GM19468 (cell line): ENCODE measurements at regions not wholly inside any gene's neighbourhood (a gene's known extent, or its start where the extent isn't known, plus 50 kb on each side); places are given as distances from the start of the nearest gene placed in this dataset.
A peak's percentile ranks its signal among the peaks of the same experiment; 100 is the strongest.

ENCODE experiments used
- ATAC-seq: cut with Tn5 transposase; IDR thresholded peaks from one replicate; pipeline ENCODE4 v1.9.1; 2021; ENCODE audit warnings: mild to moderate bottlenecking, moderate library complexity, moderate number of reproducible peaks; ENCODE audit not compliant: unreplicated experiment; ENCODE audit errors: extremely low read depth

DNA sequence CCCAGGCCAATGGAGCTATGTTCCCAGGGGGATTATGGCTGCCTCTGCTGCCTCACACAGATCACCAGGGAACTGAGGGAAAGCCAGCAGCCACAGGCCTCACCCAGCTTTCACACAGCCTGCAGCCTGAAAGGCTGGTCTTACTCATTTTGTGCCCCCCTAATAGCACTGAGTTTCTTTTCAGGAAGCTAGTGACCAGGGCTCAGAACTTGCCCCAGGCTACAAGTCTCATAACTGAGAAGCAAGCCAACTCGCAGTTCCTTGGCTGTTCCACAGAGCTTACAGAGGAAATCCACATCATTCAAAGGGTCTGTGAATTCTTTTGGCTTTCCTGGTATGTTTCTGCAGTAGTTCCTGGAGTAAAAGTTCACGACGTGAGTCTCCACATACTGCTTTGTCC lies 524.8 kb upstream of the GJE1 start:
- ATAC-seq = no peak

DNA sequence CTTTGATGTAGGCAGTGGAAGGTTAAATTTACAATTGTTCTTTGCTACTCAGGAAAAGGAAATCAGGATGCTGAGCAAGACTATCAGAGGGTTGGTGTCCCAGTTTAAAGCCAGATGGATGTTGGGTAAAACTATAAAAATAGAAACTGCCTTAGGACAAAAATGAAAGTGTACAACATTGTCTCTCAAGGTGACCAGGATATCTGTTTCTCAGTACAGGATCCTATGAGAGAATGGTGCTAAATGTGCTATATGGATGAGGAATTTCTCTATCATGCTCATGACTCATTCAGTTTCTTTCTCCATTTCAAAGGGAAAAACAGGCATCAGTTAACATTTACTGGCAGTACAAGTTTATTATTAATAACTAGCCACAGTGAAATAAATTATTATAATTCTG lies 534.2 kb upstream of the GJE1 start:
- no peak for ATAC-seq

DNA sequence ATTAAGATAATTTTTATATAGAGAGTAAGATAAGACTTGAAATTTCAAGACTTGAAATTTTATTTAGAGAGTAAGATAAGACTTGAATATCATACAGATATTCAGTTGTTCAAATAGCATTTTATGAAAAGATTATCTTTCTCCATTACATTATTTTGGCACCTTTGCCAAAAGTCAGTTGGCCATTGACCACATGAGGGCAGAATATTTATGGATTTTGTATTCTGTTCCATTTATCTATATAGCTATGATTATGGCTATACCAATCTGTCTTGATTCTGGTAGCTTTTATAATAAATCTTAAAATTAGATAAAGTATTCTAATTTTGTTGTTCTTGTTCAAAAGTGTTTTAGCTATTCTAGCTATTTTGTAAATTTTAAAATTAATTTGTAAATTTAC lies 537.9 kb upstream of the GJE1 start:
- no peak for ATAC-seq

DNA sequence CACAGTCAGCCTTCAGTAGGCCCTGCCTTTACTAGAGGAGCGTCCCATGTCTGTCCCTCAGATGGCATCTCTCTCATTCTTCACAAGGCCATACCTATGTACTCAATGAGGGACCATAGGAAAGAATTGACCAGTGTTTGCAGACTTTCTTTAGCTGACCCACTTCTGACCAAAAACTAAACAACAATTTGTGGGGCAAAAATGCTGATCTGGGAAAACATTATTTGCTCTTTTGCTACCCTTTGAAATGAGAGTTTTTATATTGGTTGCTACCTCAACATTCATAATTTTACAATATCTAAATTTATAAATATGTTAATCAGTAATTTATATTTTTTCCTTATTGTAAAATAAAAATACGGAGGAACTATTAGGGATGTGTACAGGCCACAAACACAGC lies 539.4 kb upstream of the GJE1 start:
- no peak for ATAC-seq

DNA sequence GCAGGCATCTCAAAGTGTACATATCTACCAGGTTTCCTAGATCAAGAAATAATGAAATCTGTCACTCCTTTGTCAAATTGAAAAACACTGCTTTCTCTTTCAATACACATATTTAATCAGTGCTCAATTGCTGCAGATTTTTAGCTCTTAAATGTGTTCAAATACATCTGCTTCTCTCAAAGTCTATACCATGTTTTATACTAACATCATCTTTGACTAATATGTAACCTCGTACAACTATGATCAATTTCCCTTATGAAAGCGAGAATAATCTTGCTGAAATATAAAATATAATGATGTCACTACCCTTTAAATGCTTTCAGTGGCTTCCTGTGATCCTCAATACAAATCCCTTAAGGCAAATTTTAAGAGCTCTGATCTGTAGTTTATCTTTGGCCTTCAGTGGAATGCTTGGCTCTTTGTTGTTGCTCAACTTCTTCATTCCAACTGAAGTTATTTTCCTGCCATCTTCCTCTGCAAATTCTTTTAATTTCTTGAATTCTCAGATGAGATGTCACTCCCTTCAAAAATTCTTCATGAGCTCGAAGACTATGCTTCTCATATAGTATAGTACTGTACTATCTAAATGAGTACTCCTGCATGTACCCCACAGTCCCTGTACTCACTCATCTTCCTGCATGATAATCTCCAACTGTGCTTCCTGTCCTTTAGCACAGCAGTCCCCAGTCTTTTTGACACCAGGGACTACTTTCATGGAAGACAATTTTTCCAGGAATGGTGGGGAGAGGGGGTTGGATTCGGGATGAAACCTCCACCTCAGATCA lies 545.1 kb upstream of the GJE1 start:
- no peak for ATAC-seq

DNA sequence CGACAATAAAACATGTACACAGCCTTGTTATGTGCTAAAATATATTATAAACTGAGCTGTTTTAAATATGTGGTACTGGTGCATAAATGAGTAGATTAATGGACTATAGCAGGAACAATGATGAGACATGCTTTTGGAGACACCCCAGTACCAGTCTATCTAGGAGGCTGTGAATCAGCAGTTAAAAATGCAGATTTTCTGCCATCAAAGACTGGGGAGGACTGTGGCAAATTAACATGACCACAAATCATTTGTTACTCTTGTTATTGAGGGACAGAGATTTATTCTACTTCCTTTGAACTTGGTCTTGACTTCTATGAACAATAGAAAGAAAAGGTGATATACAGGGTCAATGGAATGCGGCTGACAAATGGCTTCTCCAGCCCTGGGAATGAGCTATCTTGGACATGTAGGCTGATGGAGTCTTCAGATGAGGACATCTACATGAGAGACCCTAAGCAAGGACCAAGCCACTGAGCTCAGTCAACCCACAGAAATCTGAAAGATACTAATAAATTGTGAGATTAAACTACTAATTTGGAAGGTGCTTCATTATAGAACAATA lies 551.7 kb upstream of the GJE1 start:
- ATAC-seq = no peak

DNA sequence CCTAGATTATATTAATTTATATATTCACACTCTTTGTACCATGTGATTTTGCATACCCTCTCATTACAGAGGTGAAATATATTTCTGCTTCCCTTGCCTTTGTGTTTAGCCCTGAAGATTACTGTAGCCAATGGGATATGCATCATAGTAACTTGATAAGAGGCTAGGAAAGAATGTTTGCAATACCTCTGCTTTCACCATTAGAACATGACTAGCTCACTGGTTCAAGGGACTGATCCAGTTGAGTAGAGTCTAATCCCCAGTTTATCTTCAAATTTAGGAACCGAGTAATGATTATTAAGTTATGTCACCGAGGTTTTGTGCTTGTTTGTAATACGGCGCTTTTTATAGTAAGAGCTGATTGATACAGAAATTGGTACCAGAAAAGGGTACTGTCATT lies 552.6 kb upstream of the GJE1 start:
- no peak for ATAC-seq

DNA sequence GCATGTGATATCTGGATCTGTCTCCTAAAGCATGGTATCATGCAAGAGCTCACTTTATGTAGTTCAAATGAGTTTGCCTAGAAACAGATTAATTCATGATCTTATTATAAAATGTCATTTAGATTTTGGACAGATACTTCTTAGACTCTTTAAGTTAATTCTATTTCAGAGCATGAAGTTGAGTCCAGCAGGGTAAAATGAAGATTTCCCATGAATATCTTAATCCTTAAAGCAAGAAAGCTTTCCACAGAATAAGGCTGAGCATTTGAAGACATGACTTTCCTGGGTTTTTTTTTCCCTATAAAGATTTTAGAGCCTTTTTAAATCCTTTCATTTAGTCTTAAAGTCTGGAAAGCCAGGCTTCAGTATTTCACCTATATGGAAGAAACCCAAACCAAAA lies 556.0 kb upstream of the GJE1 start:
- ATAC-seq = no peak

DNA sequence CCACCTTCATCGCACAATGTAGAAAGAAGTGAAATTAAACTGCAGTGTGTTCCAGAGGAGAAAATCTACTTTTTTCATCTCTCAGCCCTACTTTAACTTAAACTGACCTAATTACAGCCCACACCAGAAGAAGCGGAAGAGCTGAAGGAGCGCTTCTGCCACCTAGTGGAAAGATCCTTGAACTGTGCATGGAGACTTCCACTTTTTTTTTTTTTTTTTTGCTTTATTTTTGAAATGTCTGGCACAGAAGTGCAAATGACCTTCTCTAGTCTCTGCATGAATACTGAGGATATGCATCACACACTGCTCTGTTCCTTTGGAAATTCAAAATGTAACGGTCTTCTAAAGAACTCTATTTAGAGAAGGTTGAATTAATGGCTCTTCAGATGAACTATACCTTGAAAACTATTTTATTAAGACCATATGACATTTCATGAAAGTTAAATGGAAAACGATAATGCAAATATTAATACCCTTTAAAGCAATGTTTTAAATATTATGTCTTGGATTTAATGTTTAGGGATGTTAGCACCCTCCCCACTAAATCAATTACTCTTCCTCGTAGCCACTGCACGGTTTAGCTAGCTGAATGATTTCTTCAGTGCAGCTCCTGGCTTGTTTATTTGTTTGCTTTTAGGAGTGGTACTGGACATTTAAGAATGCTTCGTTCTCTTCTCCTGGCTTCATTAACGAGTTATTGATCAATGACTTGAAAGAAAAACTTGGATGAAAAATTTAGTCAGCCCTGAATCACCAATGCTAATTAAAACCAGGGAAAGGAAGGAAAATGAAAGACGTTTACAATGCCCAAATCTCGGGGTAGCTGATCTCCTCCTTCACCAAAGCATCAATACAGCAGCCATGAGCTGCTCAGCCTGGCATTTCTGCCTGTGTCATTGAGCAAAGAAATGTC lies 569.6 kb upstream of the GJE1 start:
- ATAC-seq = peak; percentile 90

DNA sequence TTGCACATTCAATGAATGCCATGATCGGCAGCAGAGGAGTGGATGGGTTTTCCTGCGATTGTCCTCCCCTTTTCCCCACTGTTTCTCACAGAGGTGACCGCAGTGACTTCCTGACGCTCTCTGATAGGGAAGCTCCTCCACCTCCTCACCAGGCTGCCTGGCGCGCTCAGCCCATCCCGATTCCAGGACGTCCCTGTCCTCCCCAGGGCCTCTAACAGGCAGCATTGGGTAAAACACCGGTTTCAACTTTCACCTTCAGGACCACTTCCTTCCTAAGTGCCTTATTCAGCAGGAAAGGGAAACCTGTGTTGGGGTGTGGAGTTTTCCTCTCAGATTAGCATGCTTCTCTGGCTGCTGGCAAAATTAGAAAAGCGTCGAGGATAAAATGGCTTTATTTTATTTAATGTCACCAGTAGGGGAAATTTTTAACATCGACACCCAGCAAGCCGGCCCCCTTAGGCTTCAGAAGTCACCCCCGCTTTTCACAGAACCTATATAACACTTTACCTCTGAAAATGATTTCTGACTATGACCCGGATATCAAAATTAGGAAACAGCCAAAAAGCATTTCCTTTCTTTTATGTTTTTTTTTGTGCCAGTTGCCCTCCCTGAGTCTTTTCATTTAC lies 570.4 kb upstream of the GJE1 start:
- peak; percentile 3 for ATAC-seq

DNA sequence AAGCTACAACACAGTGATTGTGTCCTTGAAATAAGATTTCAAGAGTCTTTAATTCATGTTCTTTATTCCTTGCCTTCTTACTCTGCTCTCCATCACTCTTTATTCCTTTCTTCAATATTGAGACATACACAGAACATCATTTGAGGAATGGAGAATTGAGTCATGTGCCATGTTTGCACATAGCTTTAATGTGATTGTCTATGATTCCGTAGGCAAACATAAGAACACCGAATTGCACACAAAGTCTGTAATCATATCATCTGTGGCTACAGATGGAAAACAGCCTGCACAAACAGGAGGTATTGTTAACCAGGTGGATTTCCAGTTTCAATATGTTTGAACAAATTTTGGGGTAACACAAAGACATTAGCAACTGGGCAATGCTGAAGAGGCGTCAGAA lies 571.6 kb upstream of the GJE1 start:
- ATAC-seq = no peak

DNA sequence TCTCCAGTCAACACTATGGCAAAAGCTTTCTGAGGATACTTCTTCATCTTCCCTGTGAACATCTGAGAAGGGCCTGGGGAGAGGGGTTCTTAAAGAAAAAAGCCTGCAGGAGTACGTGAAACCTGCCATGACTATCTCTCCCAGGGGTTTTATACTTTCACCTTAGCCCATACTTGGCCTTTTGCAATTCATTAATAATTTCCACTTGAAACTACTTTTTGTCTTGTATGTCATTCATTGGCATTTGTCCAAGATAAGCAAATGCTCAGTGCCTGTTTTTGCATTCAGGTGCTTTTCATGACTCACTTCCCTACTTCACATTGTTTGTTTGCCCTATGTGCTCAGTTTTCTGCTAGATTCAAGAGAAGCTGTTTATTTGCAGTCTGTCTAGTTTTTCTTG lies 580.3 kb upstream of the GJE1 start:
- peak; percentile 57 for ATAC-seq

DNA sequence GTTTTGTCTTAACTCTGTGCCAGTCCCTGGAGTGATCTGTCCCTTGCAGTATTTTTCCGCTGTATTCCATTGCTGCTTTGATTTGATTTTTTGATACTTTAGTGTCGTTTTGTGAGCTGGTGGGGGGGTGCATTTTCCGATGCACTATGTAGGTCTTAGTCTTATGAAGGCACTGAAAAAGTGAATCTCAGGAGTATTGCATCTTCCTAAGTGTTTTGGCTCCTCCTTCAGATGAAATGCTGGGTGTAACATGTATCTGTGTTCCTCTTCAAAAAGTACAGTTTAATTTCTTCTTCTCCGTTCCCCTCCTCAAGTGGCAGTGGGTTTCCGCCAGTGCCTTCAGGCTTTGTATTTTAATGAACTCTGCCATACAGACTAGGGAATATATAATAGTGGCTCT lies 580.7 kb upstream of the GJE1 start:
- ATAC-seq = no peak

DNA sequence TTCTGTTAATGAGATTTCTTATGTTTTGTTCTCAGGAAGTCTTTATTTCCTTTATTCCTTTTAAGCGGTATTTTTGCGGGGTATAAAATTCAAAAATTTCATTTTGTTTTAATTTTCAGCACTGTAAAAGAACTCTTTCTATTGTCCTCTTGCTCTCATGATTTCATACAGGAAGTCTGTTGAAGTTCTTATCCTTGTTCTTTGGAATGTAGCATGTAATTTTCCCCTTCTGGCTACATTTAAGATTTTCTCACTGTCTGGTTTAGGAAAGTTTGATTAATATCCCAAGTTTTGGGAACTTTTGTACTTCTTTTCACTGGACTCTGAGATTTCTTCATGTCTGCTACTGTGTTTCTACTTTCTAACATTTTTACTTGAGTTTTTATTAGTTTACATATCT lies 581.4 kb upstream of the GJE1 start:
- ATAC-seq = no peak

DNA sequence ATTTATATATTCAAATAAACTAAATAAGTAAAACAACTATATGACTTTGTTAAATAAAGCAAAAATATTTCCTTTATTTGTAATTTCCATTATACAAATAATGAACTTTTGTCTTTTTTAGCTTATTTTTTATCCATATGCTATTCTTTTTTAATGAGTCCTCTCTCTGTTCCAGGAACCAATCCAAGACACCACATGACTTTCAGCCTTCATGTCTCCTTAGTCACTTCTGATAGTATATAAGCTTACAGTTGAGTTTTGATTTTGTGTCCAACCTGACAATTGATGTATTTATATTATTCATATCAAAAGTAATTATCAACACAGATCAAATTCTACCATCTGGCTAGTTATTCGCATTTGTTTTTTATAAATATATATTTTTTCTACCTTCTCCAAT lies 582.3 kb upstream of the GJE1 start:
- ATAC-seq = no peak

DNA sequence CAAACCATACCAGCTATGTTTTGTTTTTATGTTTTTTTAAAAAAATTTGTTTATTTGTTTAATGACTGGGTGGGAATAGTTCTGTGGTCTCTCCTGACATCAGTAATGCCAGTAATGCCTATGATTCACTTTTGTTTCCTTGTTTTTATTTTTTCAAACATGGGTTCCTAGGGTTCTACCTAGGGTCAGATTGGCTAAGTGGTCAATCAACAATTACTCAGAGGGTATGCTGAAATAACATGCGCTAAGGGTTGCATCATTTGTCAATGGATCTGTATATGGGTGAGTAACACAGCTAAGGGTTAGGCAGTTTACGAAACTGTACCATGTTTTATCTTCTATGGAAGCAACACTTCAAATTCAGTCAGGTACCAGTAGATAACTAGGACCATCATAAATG lies 583.8 kb upstream of the GJE1 start:
- ATAC-seq = no peak

DNA sequence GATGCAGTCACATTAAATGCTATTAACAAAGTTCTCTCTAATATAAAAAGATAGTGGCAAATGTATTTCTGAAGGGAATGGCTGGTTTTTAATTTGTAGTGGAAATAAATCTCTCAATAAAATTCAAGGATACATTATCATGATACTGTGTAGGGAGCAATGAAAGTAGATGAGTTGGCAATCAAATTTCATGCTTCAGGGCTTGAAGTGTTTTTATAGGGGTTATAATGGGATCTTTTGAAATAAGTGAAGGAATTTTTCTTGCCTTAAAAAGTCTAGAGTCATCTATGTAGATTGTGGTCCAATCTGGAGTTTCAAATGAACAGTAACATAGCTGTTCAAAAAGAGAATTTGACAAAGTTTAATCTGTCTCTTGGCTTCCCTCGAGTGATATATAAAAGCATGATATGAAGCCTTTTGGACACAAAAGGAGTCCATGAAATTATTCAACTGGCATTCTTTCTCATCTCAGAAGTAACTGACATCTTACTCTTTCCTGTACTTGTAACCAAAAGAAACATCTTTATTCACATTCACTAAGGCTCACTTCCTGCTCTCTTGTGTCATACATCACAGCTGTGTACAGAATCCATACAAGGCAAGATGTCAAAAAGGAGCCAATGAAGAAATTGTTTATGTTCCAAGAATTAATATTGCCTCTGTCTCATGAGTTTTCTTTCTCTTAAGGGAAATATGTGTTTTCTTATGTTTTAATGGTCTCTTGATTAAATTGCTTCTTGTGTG lies 591.0 kb upstream of the GJE1 start:
- ATAC-seq = no peak

DNA sequence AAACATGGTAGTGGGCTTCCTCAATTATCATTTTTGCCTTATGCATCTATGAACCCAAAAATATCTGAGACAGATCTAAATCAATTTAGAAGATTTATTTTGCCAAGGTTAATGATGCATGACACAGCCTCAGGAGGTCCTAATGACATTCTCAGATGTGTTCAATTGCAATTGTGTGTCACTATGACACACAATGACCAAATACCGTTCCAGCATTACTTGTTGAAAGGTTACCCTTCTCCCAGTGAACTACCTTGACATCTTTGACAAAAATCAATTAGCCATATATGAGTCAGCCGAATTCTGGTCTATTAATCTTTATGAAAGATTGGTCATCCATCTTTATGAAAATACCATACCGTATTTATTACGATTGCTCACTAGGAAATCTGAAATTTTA lies 592.5 kb upstream of the GJE1 start:
- no peak for ATAC-seq

DNA sequence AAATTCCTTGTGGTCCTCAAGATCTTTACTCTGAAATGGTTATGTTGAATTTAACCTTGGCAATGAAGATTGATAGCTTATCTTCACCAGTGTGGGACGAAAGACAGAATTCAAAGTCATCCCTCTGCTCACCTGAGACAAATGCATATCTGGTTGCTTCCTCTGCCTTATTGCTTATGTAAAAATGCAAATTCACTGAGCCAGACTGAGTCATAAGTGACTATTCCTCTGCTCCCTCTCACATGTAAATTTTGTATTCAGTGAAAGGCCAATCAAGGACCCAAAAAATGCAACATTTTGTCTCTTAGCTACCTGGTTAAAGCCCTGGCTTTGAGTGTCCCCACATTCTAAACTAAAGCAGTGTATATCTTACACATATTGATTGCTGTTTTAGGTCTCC lies 593.1 kb upstream of the GJE1 start:
- no peak for ATAC-seq

DNA sequence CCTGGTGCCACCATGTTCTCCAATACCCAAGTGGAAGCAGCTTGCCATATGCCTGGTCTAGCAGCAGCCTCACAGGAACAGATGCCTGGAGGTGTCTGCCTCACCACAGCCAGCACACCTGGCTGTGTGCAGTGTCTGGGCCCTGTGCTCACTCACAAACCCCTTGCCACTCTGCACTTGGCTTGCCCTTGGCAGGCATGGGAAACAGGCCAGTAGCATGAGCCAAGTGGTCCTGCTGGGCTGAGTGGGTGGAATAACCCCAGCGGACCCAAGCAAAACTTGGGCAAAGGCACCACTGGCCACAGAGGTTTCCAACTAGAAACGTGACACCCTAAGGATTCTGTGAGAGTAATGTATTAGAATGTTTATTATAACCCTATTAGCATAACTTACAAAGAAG lies 600.5 kb upstream of the GJE1 start:
- no peak for ATAC-seq
